HG03378 (cell line): ENCODE measurements at regions not wholly inside any gene's neighbourhood (a gene's known extent, or its start where the extent isn't known, plus 50 kb on each side); places are given as distances from the start of the nearest gene placed in this dataset.
"Not testable (repeated sequence)": the region's sequence is repeated elsewhere in the genome, so short reads cannot be mapped to it uniquely, and the experiment has no call there.

ENCODE experiments used
- ATAC-seq: cut with Tn5 transposase; IDR thresholded peaks from one replicate; pipeline ENCODE4 v1.9.1; 2021; ENCODE audit warnings: mild to moderate bottlenecking, moderate library complexity; ENCODE audit not compliant: unreplicated experiment

GRCh38 chr13:34349091-34349722, 531.3 kb downstream of the RFC3 start:
- no peak for ATAC-seq

GRCh38 chr13:34350671-34351070, 532.7 kb downstream of the RFC3 start:
- no peak for ATAC-seq

GRCh38 chr13:34351134-34351533, 533.2 kb downstream of the RFC3 start:
- no peak for ATAC-seq

GRCh38 chr13:34352958-34353357, 535.0 kb downstream of the RFC3 start:
- ATAC-seq: no peak

GRCh38 chr13:34356686-34357434, 538.9 kb downstream of the RFC3 start:
- ATAC-seq: no peak

GRCh38 chr13:34357435-34358232, 539.7 kb downstream of the RFC3 start:
- no peak for ATAC-seq

GRCh38 chr13:34358811-34359513, 541.0 kb downstream of the RFC3 start:
- ATAC-seq: no peak

- no peak for ATAC-seq
Observed at GRCh38 chr13:34360702-34361101, 542.8 kb downstream of the RFC3 start.

GRCh38 chr13:34361560-34361959, 543.6 kb downstream of the RFC3 start:
- no peak for ATAC-seq

GRCh38 chr13:34363266-34363665, 545.3 kb downstream of the RFC3 start:
- ATAC-seq: no peak

GRCh38 chr13:34364633-34365032, 546.7 kb downstream of the RFC3 start:
- ATAC-seq: no peak

- no peak for ATAC-seq
Observed at GRCh38 chr13:34369931-34370330, 552.0 kb downstream of the RFC3 start.

GRCh38 chr13:34371108-34371507, 553.2 kb downstream of the RFC3 start:
- ATAC-seq: no peak

GRCh38 chr13:34371645-34372395, 553.9 kb downstream of the RFC3 start:
- no peak for ATAC-seq

GRCh38 chr13:34372581-34372980, 554.6 kb downstream of the RFC3 start:
- ATAC-seq: no peak

- ATAC-seq: no peak
Observed at GRCh38 chr13:34376483-34376882, 558.5 kb downstream of the RFC3 start.

- ATAC-seq: no peak
Observed at GRCh38 chr13:34381228-34381627, 560.8 kb upstream of the NBEA start.

GRCh38 chr13:34383728-34384127, 558.3 kb upstream of the NBEA start:
- no peak for ATAC-seq

- ATAC-seq: not testable (repeated sequence)
Observed at GRCh38 chr13:34386229-34386628, 555.8 kb upstream of the NBEA start.

- ATAC-seq: no peak
Observed at GRCh38 chr13:34391076-34391475, 551.0 kb upstream of the NBEA start.
